Keratinocyte (primary cell): ENCODE measurements at regions not wholly inside any gene's neighbourhood (a gene's known extent, or its start where the extent isn't known, plus 50 kb on each side); places are given as distances from the start of the nearest gene placed in this dataset.

Source experiments
- DNase-seq: peaks from one replicate; pipeline ENCODE4 v3.0.0-alpha.2; 2011; ENCODE audit warnings: low read depth, missing footprints, low spot score
- FAIRE-seq: peaks from 2 replicates; lab custom pipeline; 2011; peaks lifted over from hg19 to GRCh38; lab: Jason Lieb, UNC
- H2AFZ ChIP-seq: 2 replicates; pipeline ENCODE4 v1.6.0; 2012; ENCODE audit warnings: low read length, control low read depth, inconsistent platforms; ENCODE audit not compliant: control insufficient read depth
- H3K27ac ChIP-seq: 2 replicates; pipeline ENCODE4 v1.5.1; 2011; ENCODE audit warnings: low read length; ENCODE audit not compliant: control insufficient read depth, insufficient read depth
- H3K27me3 ChIP-seq: 3 replicates; pipeline ENCODE4 v1.6.0; 2011; ENCODE audit warnings: low read length; ENCODE audit not compliant: control insufficient read depth, insufficient read depth; ENCODE audit errors: extremely low read depth
- H3K36me3 ChIP-seq, 2 experiments: 2 replicates in 1 of 2; 3 replicates in 1 of 2; pipeline ENCODE4 v1.5.1; 2011; ENCODE audit warnings: low read length in 2 of 2, mild to moderate bottlenecking in 1 of 2; ENCODE audit not compliant: control insufficient read depth in 2 of 2, insufficient read depth in 2 of 2; ENCODE audit errors: extremely low read depth in 1 of 2
- H3K4me1 ChIP-seq: 3 replicates; pipeline ENCODE4 v1.5.1; 2011; ENCODE audit warnings: low read length; ENCODE audit not compliant: control insufficient read depth, insufficient read depth; ENCODE audit errors: extremely low read depth
- H3K4me2 ChIP-seq: 3 replicates; pipeline ENCODE4 v1.6.0; 2011; ENCODE audit warnings: low read depth, low read length; ENCODE audit not compliant: control insufficient read depth, insufficient read depth; ENCODE audit errors: extremely low read depth
- H3K4me3 ChIP-seq, 3 experiments: fragments of 200-600 bp in 1 of 3; sonication (generic) in 1 of 3; 2 replicates in 2 of 3; 3 replicates in 1 of 3; pipeline ENCODE4 v1.5.1; 2011 to 2016; ENCODE audit warnings: low read length in 3 of 3, mild to moderate bottlenecking in 3 of 3, control low read depth in 2 of 3, inconsistent platforms in 1 of 3, low read depth in 1 of 3, mixed read lengths in 1 of 3, mixed run types in 1 of 3, moderate library complexity in 1 of 3; ENCODE audit not compliant: control insufficient read depth in 2 of 3, insufficient read depth in 2 of 3; ENCODE audit errors: extremely low read depth in 1 of 3
- H3K79me2 ChIP-seq: 2 replicates; pipeline ENCODE4 v1.6.0; 2012; ENCODE audit warnings: low read length; ENCODE audit not compliant: control insufficient read depth, insufficient read depth
- H3K9ac ChIP-seq: 3 replicates; pipeline ENCODE4 v1.6.0; 2011; ENCODE audit warnings: low read length; ENCODE audit not compliant: control insufficient read depth, insufficient read depth; ENCODE audit errors: extremely low read depth
- H3K9me1 ChIP-seq: 3 replicates; pipeline ENCODE4 v1.6.0; 2011; ENCODE audit warnings: low read length; ENCODE audit not compliant: control insufficient read depth, insufficient read depth; ENCODE audit errors: extremely low read depth
- H3K9me3 ChIP-seq: 2 replicates; pipeline ENCODE4 v1.5.1; 2012; ENCODE audit warnings: low read depth, low read length; ENCODE audit not compliant: control insufficient read depth
- H4K20me1 ChIP-seq: 3 replicates; pipeline ENCODE4 v1.6.0; 2011; ENCODE audit warnings: low read length; ENCODE audit not compliant: control insufficient read depth, insufficient read depth; ENCODE audit errors: extremely low read depth
- EZH2 ChIP-seq: IDR thresholded peaks from one replicate; pipeline ENCODE4 v1.6.1; 2012; ENCODE audit warnings: inconsistent platforms, mild to moderate bottlenecking, low read length, moderate library complexity
- dilution Hi-C: fragments of 300-500 bp; cut with MboI; formaldehyde crosslinking; loops from one replicate; pipeline ENCODE4 v1.7.0; 2020; ENCODE audit warnings: low sequenced_read_pairs; ENCODE audit not compliant: extremely low pct_ligation_motif_present
- TF ChIP-seq, protein P1 (sequence below), 3 experiments: IDR thresholded peaks in 1 of 3; conservative IDR thresholded peaks in 1 of 3; optimal IDR thresholded peaks in 1 of 3; 2 replicates in 2 of 3; 3 replicates in 1 of 3; pipeline versions ENCODE3 to v1.5.1; 2011; ENCODE audit warnings: low read length in 3 of 3, mild to moderate bottlenecking in 3 of 3, moderate library complexity in 2 of 3, control low read depth in 1 of 3, inconsistent platforms in 1 of 3; ENCODE audit not compliant: insufficient read depth in 2 of 3; ENCODE audit errors: extremely low read depth in 1 of 3

DNA sequence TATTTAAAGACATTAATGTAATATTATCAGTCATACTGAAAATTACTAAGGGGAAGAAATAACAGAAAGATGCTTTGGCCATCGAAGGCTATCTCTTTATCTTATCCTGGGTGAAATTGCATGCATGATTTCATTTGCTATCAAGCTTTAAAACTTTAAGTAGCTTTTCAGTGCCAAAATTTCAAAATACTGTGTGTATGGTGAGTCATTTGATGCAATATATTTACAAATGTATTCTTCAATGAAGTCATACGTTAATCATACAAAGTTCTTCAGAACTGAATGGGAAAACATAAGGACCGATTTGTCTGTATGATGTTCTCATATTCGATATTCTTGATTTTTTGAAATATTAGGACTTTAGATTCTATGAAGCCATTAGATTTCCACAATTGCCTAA, 1295.8 kb upstream of the AGA start:
- no peaks in the 10 kb centered on the region for H4K20me1 ChIP-seq
- no peaks in the 10 kb centered on the region for H3K9me3 ChIP-seq
- no peak overlapping the region for H3K27ac ChIP-seq
- H3K9me1 ChIP-seq = no peaks in the 10 kb centered on the region
- no peak overlapping the region for H2AFZ ChIP-seq
- H3K4me3 ChIP-seq = no peak overlapping the region
- FAIRE-seq (no peak), DNase-seq (no peak)
- H3K4me2 ChIP-seq = no peak overlapping the region
- dilution Hi-C loops = no loop called here
- no peaks in the 10 kb centered on the region for H3K36me3 ChIP-seq
- H3K9ac ChIP-seq = no peak overlapping the region
- H3K4me1 ChIP-seq = no peaks in the 10 kb centered on the region
- H3K27me3 ChIP-seq = no peaks in the 10 kb centered on the region
- TF ChIP-seq EZH2 = no peak
- TF ChIP-seq, protein P1, sequence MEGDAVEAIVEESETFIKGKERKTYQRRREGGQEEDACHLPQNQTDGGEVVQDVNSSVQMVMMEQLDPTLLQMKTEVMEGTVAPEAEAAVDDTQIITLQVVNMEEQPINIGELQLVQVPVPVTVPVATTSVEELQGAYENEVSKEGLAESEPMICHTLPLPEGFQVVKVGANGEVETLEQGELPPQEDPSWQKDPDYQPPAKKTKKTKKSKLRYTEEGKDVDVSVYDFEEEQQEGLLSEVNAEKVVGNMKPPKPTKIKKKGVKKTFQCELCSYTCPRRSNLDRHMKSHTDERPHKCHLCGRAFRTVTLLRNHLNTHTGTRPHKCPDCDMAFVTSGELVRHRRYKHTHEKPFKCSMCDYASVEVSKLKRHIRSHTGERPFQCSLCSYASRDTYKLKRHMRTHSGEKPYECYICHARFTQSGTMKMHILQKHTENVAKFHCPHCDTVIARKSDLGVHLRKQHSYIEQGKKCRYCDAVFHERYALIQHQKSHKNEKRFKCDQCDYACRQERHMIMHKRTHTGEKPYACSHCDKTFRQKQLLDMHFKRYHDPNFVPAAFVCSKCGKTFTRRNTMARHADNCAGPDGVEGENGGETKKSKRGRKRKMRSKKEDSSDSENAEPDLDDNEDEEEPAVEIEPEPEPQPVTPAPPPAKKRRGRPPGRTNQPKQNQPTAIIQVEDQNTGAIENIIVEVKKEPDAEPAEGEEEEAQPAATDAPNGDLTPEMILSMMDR (optimal IDR thresholded peaks at IDR 0.05 in 1 of 3, IDR thresholded peaks at IDR 0.05 in 1 of 3, conservative IDR thresholded peaks at IDR 0.05 in 1 of 3; ENCODE audit: extremely low read depth in 1 of 3, insufficient read depth in 2 of 3, low read length in 3 of 3) = no peak
- H3K79me2 ChIP-seq = no peaks in the 10 kb centered on the region

GRCh38 chr4:178745203-178745602, 1303.0 kb upstream of the AGA start:
- Histone ChIP-seq H3K9me1 (no peaks in the 10 kb centered on the region), H2AFZ (no peak overlapping the region), H3K9me3 (no peaks in the 10 kb centered on the region), H3K27me3 (no peaks in the 10 kb centered on the region), H3K4me1 (no peaks in the 10 kb centered on the region), H4K20me1 (no peaks in the 10 kb centered on the region), H3K27ac (no peak overlapping the region), H3K36me3 (no peaks in the 10 kb centered on the region), H3K4me2 (no peak overlapping the region), H3K9ac (no peak overlapping the region), H3K79me2 (no peaks in the 10 kb centered on the region), H3K4me3 (no peak overlapping the region)
- dilution Hi-C loops = no loop called here
- DNase-seq = no peak
- no peak for TF ChIP-seq EZH2
- TF ChIP-seq, protein P1 (optimal IDR thresholded peaks at IDR 0.05 in 1 of 3, IDR thresholded peaks at IDR 0.05 in 1 of 3, conservative IDR thresholded peaks at IDR 0.05 in 1 of 3; ENCODE audit: extremely low read depth in 1 of 3, insufficient read depth in 2 of 3, low read length in 3 of 3) = no peak
- no peak for FAIRE-seq
